Mesenchymal stem cell (in vitro differentiated cells and primary cell): ENCODE measurements at regions not wholly inside any gene's neighbourhood (a gene's known extent, or its start where the extent isn't known, plus 50 kb on each side); places are given as distances from the start of the nearest gene placed in this dataset.
A peak's percentile ranks its signal among the peaks of the same experiment; 100 is the strongest.

Source experiments
- DNase-seq: peaks from one replicate; pipeline ENCODE4 v3.0.0-alpha.2; 2013
- H2AFZ ChIP-seq: one replicate; pipeline ENCODE4 v1.6.1; 2013; ENCODE audit warnings: low read depth, mild to moderate bottlenecking, control low read depth, inconsistent platforms, low read length, moderate library complexity
- H2AK5ac ChIP-seq: 2 replicates; pipeline ENCODE4 v1.6.1; 2013; ENCODE audit warnings: low read length, moderate library complexity, mild to moderate bottlenecking, inconsistent platforms; ENCODE audit not compliant: severe bottlenecking
- H2BK120ac ChIP-seq: one replicate; pipeline ENCODE4 v1.6.1; 2013; ENCODE audit warnings: low read depth, mild to moderate bottlenecking, inconsistent platforms, low read length, moderate library complexity
- H2BK12ac ChIP-seq, 2 experiments: one replicate each; pipeline ENCODE4 v1.6.1; 2013; ENCODE audit warnings: inconsistent platforms in 2 of 2, low read length in 2 of 2, mild to moderate bottlenecking in 2 of 2, moderate library complexity in 2 of 2, control low read depth in 1 of 2
- H2BK15ac ChIP-seq: one replicate; pipeline ENCODE4 v1.6.1; 2013; ENCODE audit warnings: mild to moderate bottlenecking, low read depth, inconsistent platforms; ENCODE audit not compliant: poor library complexity, severe bottlenecking
- H2BK5ac ChIP-seq: 2 replicates; pipeline ENCODE4 v1.6.1; 2013; ENCODE audit warnings: low read depth, mild to moderate bottlenecking, low read length, control low read depth, inconsistent platforms; ENCODE audit not compliant: poor library complexity, severe bottlenecking
- H3K14ac ChIP-seq, 2 experiments: one replicate each; pipeline ENCODE4 v1.6.1; 2013; ENCODE audit warnings: inconsistent platforms in 2 of 2, low read length in 2 of 2, control low read depth in 1 of 2, mild to moderate bottlenecking in 1 of 2, moderate library complexity in 1 of 2
- H3K18ac ChIP-seq, 2 experiments: one replicate each; pipeline ENCODE4 v1.6.1; 2013; ENCODE audit warnings: inconsistent platforms in 2 of 2, low read length in 2 of 2, control low read depth in 1 of 2, low read depth in 1 of 2, mild to moderate bottlenecking in 1 of 2
- H3K23ac ChIP-seq, 2 experiments: one replicate each; pipeline ENCODE4 v1.6.1; 2013; ENCODE audit warnings: inconsistent platforms in 2 of 2, low read length in 2 of 2, mild to moderate bottlenecking in 2 of 2, moderate library complexity in 2 of 2, control low read depth in 1 of 2
- H3K27ac ChIP-seq: 2 replicates; pipeline ENCODE4 v1.5.1; 2013; ENCODE audit warnings: mild to moderate bottlenecking, moderate library complexity, low read length, control low read depth, inconsistent platforms; ENCODE audit not compliant: poor library complexity, severe bottlenecking
- H3K27me3 ChIP-seq, 2 experiments: 2 replicates each; pipeline versions ENCODE4 v1.6.1 to v1.7.0; 2013; ENCODE audit warnings: low read length in 2 of 2, mild to moderate bottlenecking in 2 of 2, moderate library complexity in 2 of 2, control low read depth in 1 of 2, inconsistent platforms in 1 of 2; ENCODE audit not compliant: control insufficient read depth in 1 of 2, insufficient read depth in 1 of 2
- H3K36me3 ChIP-seq, 2 experiments: 2 replicates each; pipeline versions ENCODE4 v1.6.1 to v1.7.0; 2013; ENCODE audit warnings: low read length in 2 of 2, control low read depth in 1 of 2, inconsistent platforms in 1 of 2, low read depth in 1 of 2, mild to moderate bottlenecking in 1 of 2; ENCODE audit not compliant: insufficient read depth in 2 of 2, control insufficient read depth in 1 of 2
- H3K4ac ChIP-seq, 2 experiments: one replicate each; pipeline ENCODE4 v1.6.1; 2013; ENCODE audit warnings: inconsistent platforms in 2 of 2, low read length in 2 of 2, mild to moderate bottlenecking in 2 of 2, moderate library complexity in 2 of 2, control low read depth in 1 of 2, low read depth in 1 of 2
- H3K4me1 ChIP-seq: 2 replicates; pipeline ENCODE4 v1.6.1; 2013; ENCODE audit warnings: low read depth, low read length, control low read depth; ENCODE audit not compliant: control insufficient read depth, insufficient read depth
- H3K4me2 ChIP-seq: 2 replicates; pipeline ENCODE4 v1.6.1; 2013; ENCODE audit warnings: low read length, mild to moderate bottlenecking, inconsistent platforms; ENCODE audit not compliant: poor library complexity, severe bottlenecking
- H3K4me3 ChIP-seq, 2 experiments: 2 replicates each; pipeline versions ENCODE4 v1.5.1 to v1.7.0; 2013; ENCODE audit warnings: low read length in 2 of 2, mild to moderate bottlenecking in 2 of 2, control low read depth in 1 of 2, low read depth in 1 of 2; ENCODE audit not compliant: insufficient read depth in 1 of 2
- H3K79me1 ChIP-seq: replicated peaks from 2 replicates; pipeline ENCODE4 v1.6.1; 2013; ENCODE audit warnings: mild to moderate bottlenecking, control low read depth, low read length, inconsistent platforms; ENCODE audit not compliant: poor library complexity, severe bottlenecking
- H3K9ac ChIP-seq: 2 replicates; pipeline ENCODE4 v1.7.0; 2013; ENCODE audit warnings: mild to moderate bottlenecking, low read length, moderate library complexity
- H3K9me3 ChIP-seq: 2 replicates; pipeline ENCODE4 v1.7.0; 2013; ENCODE audit warnings: mild to moderate bottlenecking, low read length; ENCODE audit not compliant: control insufficient read depth
- H4K8ac ChIP-seq: one replicate; pipeline ENCODE4 v1.6.1; 2013; ENCODE audit warnings: inconsistent platforms, mild to moderate bottlenecking, low read length, moderate library complexity
- H4K91ac ChIP-seq: one replicate; pipeline ENCODE4 v1.6.1; 2013; ENCODE audit warnings: mild to moderate bottlenecking, low read length, inconsistent platforms
- WGBS: methylation state at CpG from one replicate; pipeline ENCODE4 v1.1.7; 2013; ENCODE audit warnings: mixed read lengths; 5-methylcytosine and 5-hydroxymethylcytosine counted together

DNA sequence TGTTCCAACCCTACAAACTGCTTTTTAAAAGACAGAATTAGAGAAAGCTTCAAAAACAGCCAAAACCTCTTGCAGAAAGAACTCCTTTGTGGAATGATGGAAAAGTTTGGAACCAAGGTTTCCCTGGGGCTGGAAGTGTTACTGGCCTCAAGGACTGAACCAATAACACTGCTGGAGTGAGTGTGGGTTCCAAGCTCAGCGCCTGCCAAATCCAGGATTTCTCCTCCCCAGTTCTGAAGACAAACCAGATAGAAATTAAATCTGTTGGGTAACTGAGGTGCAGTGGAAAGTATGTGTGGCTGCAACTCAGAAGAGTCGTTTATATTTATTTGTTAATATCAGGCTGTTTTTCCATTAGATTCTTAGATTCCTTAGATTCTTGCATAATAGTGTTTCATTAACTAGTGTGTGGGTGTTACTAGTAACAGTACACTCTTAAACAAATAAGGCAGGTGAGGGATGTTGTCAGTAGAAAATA lies 66.5 kb upstream of the FNDC3B start:
- H2BK5ac ChIP-seq: no peak overlapping the region
- 90% methylated on average over 2 of the region's 2 CpGs for WGBS
- H3K4me3 ChIP-seq: no peak overlapping the region
- H3K18ac ChIP-seq: no peak overlapping the region
- H2AK5ac ChIP-seq: no peak overlapping the region
- H3K9ac ChIP-seq: no peak overlapping the region
- no peak overlapping the region for H2BK120ac ChIP-seq
- H3K27ac ChIP-seq: no peak overlapping the region
- no peak overlapping the region for H2BK15ac ChIP-seq
- H3K14ac ChIP-seq: no peak overlapping the region
- H3K36me3 ChIP-seq: no peaks in the 10 kb centered on the region
- H2AFZ ChIP-seq: no peak overlapping the region
- H4K8ac ChIP-seq: no peak overlapping the region
- H3K4ac ChIP-seq: no peak overlapping the region
- H3K79me1 ChIP-seq: no peaks in the 10 kb centered on the region
- H3K27me3 ChIP-seq: no peaks in the 10 kb centered on the region
- peaks cover under 1% of the 10 kb centered on the region for H3K4me1 ChIP-seq
- peak; percentile 30 for DNase-seq
- H3K4me2 ChIP-seq: no peak overlapping the region
- H2BK12ac ChIP-seq: peak overlapping the region in 1 of 2 experiments; percentile 1
- no peak overlapping the region for H4K91ac ChIP-seq
- H3K23ac ChIP-seq: no peak overlapping the region
- no peaks in the 10 kb centered on the region for H3K9me3 ChIP-seq

DNA sequence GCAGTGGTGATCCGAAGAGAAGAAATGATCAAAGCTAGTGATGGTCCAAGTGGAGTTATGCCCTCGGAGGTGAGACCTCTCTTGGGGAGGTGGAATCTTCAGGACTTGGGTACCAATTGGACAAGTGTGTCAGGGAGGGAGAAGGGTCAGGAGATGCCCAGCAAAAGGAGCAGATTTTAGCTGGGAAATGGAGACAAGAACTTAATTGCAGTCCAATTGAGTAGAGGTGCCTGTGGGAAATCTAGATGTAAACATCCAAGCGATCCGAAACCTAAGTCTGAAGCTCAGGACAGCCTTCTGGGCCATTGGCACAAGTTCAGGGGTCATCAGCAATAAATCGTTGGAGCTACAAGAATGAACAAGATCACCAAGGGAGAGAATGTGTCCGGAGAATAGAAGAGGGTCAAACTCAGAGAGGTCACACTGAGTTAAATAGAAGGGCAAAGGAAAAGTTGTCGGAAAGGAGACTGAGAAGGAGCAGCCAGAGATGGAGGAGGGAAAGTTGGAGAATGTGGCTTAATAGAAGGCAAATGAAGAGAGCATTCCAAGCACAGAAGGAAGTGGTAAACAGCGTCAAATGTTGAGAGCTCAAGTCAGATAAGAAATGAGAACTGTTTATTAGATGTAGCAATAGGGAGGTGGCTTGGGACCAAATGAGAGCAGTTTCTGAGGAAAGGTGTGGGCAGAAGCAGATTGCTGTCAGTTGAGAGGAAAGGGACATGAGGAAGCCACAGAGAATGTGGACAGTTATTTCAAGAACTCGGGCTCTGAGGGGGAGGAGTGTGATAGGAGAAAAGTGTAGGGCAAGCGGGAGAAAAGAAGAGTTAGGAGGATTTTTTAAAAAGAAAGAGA lies 64.2 kb upstream of the FNDC3B start:
- 22% methylated on average over 10 of the region's 10 CpGs for WGBS
- peak overlapping the region; percentile 86 to 94 for H3K18ac ChIP-seq
- H4K8ac ChIP-seq: no peak overlapping the region
- no peak overlapping the region for H2BK5ac ChIP-seq
- peak; percentile 86 for DNase-seq
- H3K9me3 ChIP-seq: no peaks in the 10 kb centered on the region
- H3K4me2 ChIP-seq: no peak overlapping the region
- no peaks in the 10 kb centered on the region for H3K27me3 ChIP-seq
- no peaks in the 10 kb centered on the region for H3K4me1 ChIP-seq
- H3K4me3 ChIP-seq: peak overlapping the region in 1 of 2 experiments; percentile 7
- peak overlapping the region; percentile 67 for H2BK120ac ChIP-seq
- peak overlapping the region in 1 of 2 experiments; percentile 23 for H2BK12ac ChIP-seq
- H3K36me3 ChIP-seq: no peaks in the 10 kb centered on the region
- no peak overlapping the region for H2BK15ac ChIP-seq
- no peak overlapping the region for H3K27ac ChIP-seq
- no peak overlapping the region for H2AK5ac ChIP-seq
- H3K23ac ChIP-seq: no peak overlapping the region
- no peak overlapping the region for H3K9ac ChIP-seq
- peak overlapping the region in 1 of 2 experiments; percentile 87 for H3K14ac ChIP-seq
- H3K4ac ChIP-seq: peak overlapping the region in 1 of 2 experiments; percentile 91
- no peaks in the 10 kb centered on the region for H3K79me1 ChIP-seq
- H4K91ac ChIP-seq: no peak overlapping the region
- H2AFZ ChIP-seq: no peak overlapping the region

- no peaks in the 10 kb centered on the region for H3K79me1 ChIP-seq
- H2BK120ac ChIP-seq: peak overlapping the region; percentile 59
- no peaks in the 10 kb centered on the region for H3K27me3 ChIP-seq
- no peak overlapping the region for H3K27ac ChIP-seq
- H4K8ac ChIP-seq: peak overlapping the region; percentile 12
- no peak overlapping the region for H2AK5ac ChIP-seq
- no peak overlapping the region for H2AFZ ChIP-seq
- H3K4me1 ChIP-seq: no peaks in the 10 kb centered on the region
- H2BK15ac ChIP-seq: no peak overlapping the region
- peak overlapping the region; percentile 60 for H4K91ac ChIP-seq
- peak; percentile 62 for DNase-seq
- peak overlapping the region in 1 of 2 experiments; percentile 75 for H3K14ac ChIP-seq
- peak overlapping the region; percentile 98 to 99 for H2BK12ac ChIP-seq
- no peak overlapping the region for H3K23ac ChIP-seq
- H3K9me3 ChIP-seq: no peaks in the 10 kb centered on the region
- WGBS: 46% methylated on average over 2 of the region's 3 CpGs
- no peak overlapping the region for H3K4me2 ChIP-seq
- no peaks in the 10 kb centered on the region for H3K36me3 ChIP-seq
- H3K9ac ChIP-seq: no peak overlapping the region
- peak overlapping the region in 1 of 2 experiments; percentile 86 for H3K4ac ChIP-seq
- no peak overlapping the region for H3K4me3 ChIP-seq
- peak overlapping the region; percentile 88 to 94 for H3K18ac ChIP-seq
- H2BK5ac ChIP-seq: no peak overlapping the region
Observed at GRCh38 chr3:171976526-171976925, 62.9 kb upstream of the FNDC3B start.

DNA sequence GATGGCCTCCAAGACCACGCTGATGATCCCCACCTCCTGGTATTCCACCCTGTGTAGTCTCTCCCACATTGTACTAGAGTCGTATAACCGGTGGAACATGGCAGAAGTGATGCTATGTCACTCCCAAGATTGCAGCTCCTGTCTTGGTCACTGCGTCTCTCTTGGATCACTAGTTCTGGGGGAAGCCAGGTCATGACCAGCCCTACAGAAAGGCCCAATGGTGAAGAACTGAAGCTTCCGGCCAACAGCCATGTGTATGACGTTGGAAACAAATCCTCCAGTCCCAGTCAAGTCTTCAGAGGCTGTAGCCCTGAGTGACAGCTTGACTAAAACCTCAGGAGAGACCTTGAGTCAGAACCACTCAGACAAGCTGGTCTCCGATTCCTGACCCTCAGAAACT lies 61.9 kb upstream of the FNDC3B start:
- no peak for DNase-seq
- peak overlapping the region; percentile 95 to 96 for H2BK12ac ChIP-seq
- H4K8ac ChIP-seq: peak overlapping the region; percentile 5
- no peaks in the 10 kb centered on the region for H3K79me1 ChIP-seq
- H2BK120ac ChIP-seq: peak overlapping the region; percentile 50
- no peaks in the 10 kb centered on the region for H3K9me3 ChIP-seq
- H2BK5ac ChIP-seq: no peak overlapping the region
- 97% methylated on average over 7 of the region's 7 CpGs for WGBS
- peak overlapping the region; percentile 1 for H2AK5ac ChIP-seq
- no peak overlapping the region for H2AFZ ChIP-seq
- H3K23ac ChIP-seq: no peak overlapping the region
- no peak overlapping the region for H3K27ac ChIP-seq
- H3K4me1 ChIP-seq: no peaks in the 10 kb centered on the region
- no peak overlapping the region for H3K4me3 ChIP-seq
- H4K91ac ChIP-seq: peak overlapping the region; percentile 90
- H3K36me3 ChIP-seq: no peaks in the 10 kb centered on the region
- H3K9ac ChIP-seq: no peak overlapping the region
- H3K27me3 ChIP-seq: no peaks in the 10 kb centered on the region
- H3K4ac ChIP-seq: peak overlapping the region; percentile 39 to 75
- H2BK15ac ChIP-seq: peak overlapping the region; percentile 29
- H3K14ac ChIP-seq: peak overlapping the region in 1 of 2 experiments; percentile 87
- no peak overlapping the region for H3K4me2 ChIP-seq
- H3K18ac ChIP-seq: peak overlapping the region; percentile 14 to 81
